Type B pancreatic cell (in vitro differentiated cells): ENCODE measurements at regions not wholly inside any gene's neighbourhood (a gene's known extent, or its start where the extent isn't known, plus 50 kb on each side); places are given as distances from the start of the nearest gene placed in this dataset.

ENCODE experiments used
- DNase-seq: peaks from one replicate; pipeline ENCODE4 v3.0.0; 2021; ENCODE audit warnings: mixed read lengths; ENCODE audit not compliant: unreplicated experiment; ENCODE audit errors: extremely low spot score
- H3K27ac Mint-ChIP-seq: 2 replicates; pipeline ENCODE4 v1.8.0; 2021; ENCODE audit warnings: mild to moderate bottlenecking, mixed read lengths
- H3K27me3 Mint-ChIP-seq: 2 replicates; pipeline ENCODE4 v1.8.0; 2021; ENCODE audit warnings: mixed read lengths
- H3K36me3 Mint-ChIP-seq: 2 replicates; pipeline ENCODE4 v1.8.0; 2021; ENCODE audit warnings: mixed read lengths
- H3K4me1 Mint-ChIP-seq: one replicate; pipeline ENCODE4 v1.8.0; 2021; ENCODE audit warnings: mixed read lengths; ENCODE audit not compliant: unreplicated experiment
- H3K4me3 Mint-ChIP-seq: 2 replicates; pipeline ENCODE4 v1.8.0; 2021; ENCODE audit warnings: mild to moderate bottlenecking, mixed read lengths
- H3K9me3 Mint-ChIP-seq: 2 replicates; pipeline ENCODE4 v1.8.0; 2021; ENCODE audit warnings: mixed read lengths
- CTCF ChIP-seq: fragments of 200-600 bp; sonication (generic); conservative IDR thresholded peaks from 2 replicates; pipeline ENCODE4 v1.5.0; 2021; ENCODE audit warnings: antibody characterized with exemption, mild to moderate bottlenecking

DNA sequence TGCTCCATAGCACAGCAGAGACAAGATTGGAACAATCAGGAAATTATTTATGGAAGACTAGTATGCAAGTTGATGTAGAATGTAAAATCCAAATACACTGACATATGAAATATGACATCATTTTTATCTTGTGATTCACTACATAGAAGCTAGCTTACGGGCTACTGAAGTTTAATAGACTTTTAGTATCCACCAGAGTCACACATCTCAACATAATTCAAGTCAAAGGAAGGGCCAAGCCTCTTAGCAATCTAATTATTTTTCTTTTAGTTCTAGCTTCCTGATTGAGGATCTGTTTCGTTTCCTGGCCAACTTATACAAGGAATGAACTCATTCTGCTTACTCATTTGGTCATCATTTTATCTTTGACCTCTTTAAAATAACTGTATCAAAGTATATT is 234.4 kb upstream of the CHRM3 start:
- no peaks in the 10 kb centered on the region for H3K9me3 Mint-ChIP-seq
- H3K36me3 Mint-ChIP-seq = no peaks in the 10 kb centered on the region
- no peak for TF ChIP-seq CTCF
- H3K27me3 Mint-ChIP-seq = no peaks in the 10 kb centered on the region
- DNase-seq = no peak
- H3K4me3 Mint-ChIP-seq = no peak overlapping the region
- no peaks in the 10 kb centered on the region for H3K4me1 Mint-ChIP-seq
- no peak overlapping the region for H3K27ac Mint-ChIP-seq

GRCh38 chr1:239140968-239141367 is 245.4 kb upstream of the CHRM3 start:
- H3K4me1 Mint-ChIP-seq = no peaks in the 10 kb centered on the region
- no peaks in the 10 kb centered on the region for H3K9me3 Mint-ChIP-seq
- TF ChIP-seq CTCF = no peak
- no peak overlapping the region for H3K27ac Mint-ChIP-seq
- H3K27me3 Mint-ChIP-seq = no peaks in the 10 kb centered on the region
- no peaks in the 10 kb centered on the region for H3K36me3 Mint-ChIP-seq
- no peak overlapping the region for H3K4me3 Mint-ChIP-seq
- no peak for DNase-seq

GRCh38 chr1:239139801-239140200 is 246.6 kb upstream of the CHRM3 start:
- H3K27ac Mint-ChIP-seq = no peak overlapping the region
- no peak for TF ChIP-seq CTCF
- no peak for DNase-seq
- no peak overlapping the region for H3K4me3 Mint-ChIP-seq
- H3K4me1 Mint-ChIP-seq = no peaks in the 10 kb centered on the region
- no peaks in the 10 kb centered on the region for H3K27me3 Mint-ChIP-seq
- no peaks in the 10 kb centered on the region for H3K9me3 Mint-ChIP-seq
- no peaks in the 10 kb centered on the region for H3K36me3 Mint-ChIP-seq

DNA sequence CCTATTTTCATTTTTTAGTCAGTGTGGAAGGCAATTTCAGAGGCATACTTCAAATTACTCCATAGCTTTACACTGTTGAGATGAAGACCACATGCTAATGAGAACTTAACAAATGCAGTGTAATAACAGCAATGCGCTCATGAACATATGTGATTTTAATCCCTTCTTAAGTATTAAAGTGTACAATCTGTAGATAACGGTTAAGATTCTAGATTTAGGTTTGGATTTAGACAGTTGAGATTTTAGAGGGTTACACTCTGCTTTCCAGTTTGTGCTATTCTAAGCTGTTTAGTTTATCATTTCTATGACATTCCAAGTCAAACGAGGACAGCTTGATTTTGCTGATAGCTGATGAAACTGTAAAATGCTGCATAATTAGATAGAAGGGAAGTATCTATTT is 257.8 kb upstream of the CHRM3 start:
- Mint-ChIP-seq H3K27ac (no peak overlapping the region), H3K9me3 (no peaks in the 10 kb centered on the region), H3K36me3 (no peaks in the 10 kb centered on the region), H3K4me1 (no peaks in the 10 kb centered on the region), H3K27me3 (no peaks in the 10 kb centered on the region), H3K4me3 (no peak overlapping the region)
- no peak for DNase-seq
- TF ChIP-seq CTCF = no peak

DNA sequence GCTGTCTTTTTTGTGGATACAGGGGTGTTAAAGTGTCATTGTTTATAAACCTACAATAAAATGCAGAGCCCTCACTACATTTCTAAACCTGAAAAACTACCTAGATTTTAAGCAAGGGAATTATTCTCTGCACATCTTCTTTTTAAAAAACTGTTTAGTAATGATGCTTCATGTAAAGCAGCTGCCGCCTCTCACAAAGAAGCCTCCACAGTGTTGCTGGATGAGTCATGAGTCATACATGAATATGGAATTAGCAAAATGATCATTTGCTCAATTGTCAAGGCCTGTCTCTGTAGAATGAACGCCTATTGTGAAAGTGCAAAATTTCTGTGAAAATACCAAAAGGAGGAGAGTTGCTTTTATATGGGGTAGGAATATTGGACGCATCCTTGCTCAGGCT is 259.5 kb upstream of the CHRM3 start:
- Mint-ChIP-seq H3K9me3 (no peaks in the 10 kb centered on the region), H3K36me3 (no peaks in the 10 kb centered on the region), H3K27ac (no peak overlapping the region), H3K4me3 (no peak overlapping the region), H3K27me3 (no peaks in the 10 kb centered on the region), H3K4me1 (no peaks in the 10 kb centered on the region)
- no peak for DNase-seq
- TF ChIP-seq CTCF = no peak

GRCh38 chr1:239125893-239126292 is 260.5 kb upstream of the CHRM3 start:
- no peak for DNase-seq
- Mint-ChIP-seq H3K4me1 (no peaks in the 10 kb centered on the region), H3K36me3 (no peaks in the 10 kb centered on the region), H3K4me3 (no peak overlapping the region), H3K9me3 (no peaks in the 10 kb centered on the region), H3K27me3 (no peaks in the 10 kb centered on the region), H3K27ac (no peak overlapping the region)
- TF ChIP-seq CTCF = no peak
